Trophoblast cell (in vitro differentiated cells and primary cell): ENCODE measurements at regions not wholly inside any gene's neighbourhood (a gene's known extent, or its start where the extent isn't known, plus 50 kb on each side); places are given as distances from the start of the nearest gene placed in this dataset.
"Not testable (repeated sequence)": the region's sequence is repeated elsewhere in the genome, so short reads cannot be mapped to it uniquely, and the experiment has no call there.

Source experiments
- DNase-seq, 2 donors: peaks; one replicate each; pipeline ENCODE4 v3.0.0-alpha.2; 2016
- H2AFZ ChIP-seq: 2 replicates; pipeline ENCODE4 v1.6.1; 2013; ENCODE audit warnings: low read length, moderate library complexity, mild to moderate bottlenecking; ENCODE audit not compliant: insufficient read depth, poor library complexity
- H2AK5ac ChIP-seq: 2 replicates; pipeline ENCODE4 v1.6.1; 2013; ENCODE audit warnings: mild to moderate bottlenecking, low read length
- H2BK120ac ChIP-seq: 2 replicates; pipeline ENCODE4 v1.6.1; 2013; ENCODE audit warnings: low read length, mild to moderate bottlenecking, moderate library complexity; ENCODE audit not compliant: insufficient read depth, poor library complexity
- H2BK12ac ChIP-seq: 2 replicates; pipeline ENCODE4 v1.6.1; 2013; ENCODE audit warnings: mild to moderate bottlenecking, low read length, moderate library complexity
- H2BK5ac ChIP-seq: 2 replicates; pipeline ENCODE4 v1.6.1; 2013; ENCODE audit warnings: low read length, low read depth, moderate library complexity, mild to moderate bottlenecking; ENCODE audit not compliant: poor library complexity
- H3K14ac ChIP-seq: 2 replicates; pipeline ENCODE4 v1.6.1; 2013; ENCODE audit warnings: mild to moderate bottlenecking, low read length
- H3K18ac ChIP-seq: 2 replicates; pipeline ENCODE4 v1.6.1; 2013; ENCODE audit warnings: mild to moderate bottlenecking, low read length
- H3K23ac ChIP-seq: 2 replicates; pipeline ENCODE4 v1.6.1; 2013; ENCODE audit warnings: low read length
- H3K27ac ChIP-seq: 2 replicates; pipeline ENCODE4 v1.5.1; 2013; ENCODE audit warnings: low read depth, mild to moderate bottlenecking, inconsistent platforms, low read length, moderate library complexity
- H3K27me3 ChIP-seq: 2 replicates; pipeline ENCODE4 v1.6.1; 2013; ENCODE audit warnings: inconsistent platforms, mild to moderate bottlenecking, low read length, moderate library complexity; ENCODE audit not compliant: insufficient read depth
- H3K36me3 ChIP-seq, 2 experiments: 1 replicate in 1 of 2; 2 replicates in 1 of 2; pipeline ENCODE4 v1.6.1; 2013; ENCODE audit warnings: low read length in 2 of 2, mild to moderate bottlenecking in 2 of 2, moderate library complexity in 1 of 2; ENCODE audit not compliant: insufficient read depth in 2 of 2, control insufficient read depth in 1 of 2
- H3K4ac ChIP-seq: 2 replicates; pipeline ENCODE4 v1.6.1; 2013; ENCODE audit warnings: low read depth, mild to moderate bottlenecking, low read length, moderate library complexity
- H3K4me1 ChIP-seq, 2 experiments: 1 replicate in 1 of 2; 2 replicates in 1 of 2; pipeline ENCODE4 v1.6.1; 2013; ENCODE audit warnings: low read length in 2 of 2, mild to moderate bottlenecking in 2 of 2, moderate library complexity in 1 of 2; ENCODE audit not compliant: insufficient read depth in 2 of 2, control insufficient read depth in 1 of 2
- H3K4me2 ChIP-seq: 2 replicates; pipeline ENCODE4 v1.6.1; 2013; ENCODE audit warnings: inconsistent platforms, mild to moderate bottlenecking, low read length, moderate library complexity
- H3K4me3 ChIP-seq: 2 replicates; pipeline ENCODE4 v1.5.1; 2013; ENCODE audit warnings: mild to moderate bottlenecking, low read depth, low read length, inconsistent platforms
- H3K79me1 ChIP-seq: one replicate; pipeline ENCODE4 v1.6.1; 2013; ENCODE audit warnings: low read length
- H3K79me2 ChIP-seq: 2 replicates; pipeline ENCODE4 v1.6.1; 2013; ENCODE audit warnings: low read length, mild to moderate bottlenecking; ENCODE audit not compliant: control insufficient read depth, insufficient read depth, poor library complexity
- H3K9ac ChIP-seq: 2 replicates; pipeline ENCODE4 v1.6.1; 2013; ENCODE audit warnings: mild to moderate bottlenecking, low read length
- H3K9me3 ChIP-seq: 2 replicates; pipeline ENCODE4 v1.6.1; 2013; ENCODE audit warnings: low read depth, mild to moderate bottlenecking, control low read depth, inconsistent platforms, low read length; ENCODE audit not compliant: insufficient read depth
- H4K12ac ChIP-seq: 2 replicates; pipeline ENCODE4 v1.6.1; 2013; ENCODE audit warnings: low read depth, mild to moderate bottlenecking, low read length, moderate library complexity
- H4K8ac ChIP-seq: 2 replicates; pipeline ENCODE4 v1.6.1; 2013; ENCODE audit warnings: low read depth, mild to moderate bottlenecking, low read length, moderate library complexity
- H4K91ac ChIP-seq: one replicate; pipeline ENCODE4 v1.6.1; 2013; ENCODE audit warnings: low read depth, mild to moderate bottlenecking, low read length, moderate library complexity
- WGBS: extraction: QIAGEN DNeasy Blood & Tissue Kit; methylation state at CpG from one replicate; pipeline ENCODE4 v1.1.7; 2013; ENCODE audit warnings: missing lambda C conversion rate; ENCODE audit not compliant: insufficient read length, insufficient coverage; ENCODE audit errors: extremely low coverage; 5-methylcytosine and 5-hydroxymethylcytosine counted together

GRCh38 chr4:154120006-154120676, 331.3 kb upstream of the SFRP2 start:
- Histone ChIP-seq H4K91ac (no peak overlapping the region), H3K4me3 (no peak overlapping the region), H2AFZ (no peak overlapping the region), H4K8ac (no peak overlapping the region), H3K79me1 (no peaks in the 10 kb centered on the region), H3K4me1 (no peaks in the 10 kb centered on the region), H3K14ac (no peak overlapping the region), H3K9me3 (peaks cover 2% of the 10 kb centered on the region), H2AK5ac (no peak overlapping the region), H2BK120ac (no peak overlapping the region), H3K4ac (no peak overlapping the region), H3K36me3 (no peaks in the 10 kb centered on the region), H3K9ac (no peak overlapping the region), H3K18ac (no peak overlapping the region), H3K23ac (no peak overlapping the region), H3K4me2 (no peak overlapping the region), H4K12ac (no peak overlapping the region), H2BK5ac (no peak overlapping the region), H2BK12ac (no peak overlapping the region), H3K27me3 (no peaks in the 10 kb centered on the region), H3K79me2 (no peaks in the 10 kb centered on the region), H3K27ac (no peak overlapping the region)
- WGBS: no CpG with 5 or more reads among the region's 5 CpGs
- no peak for DNase-seq

- peaks cover 2% of the 10 kb centered on the region for H3K9me3 ChIP-seq
- H3K23ac ChIP-seq: no peak overlapping the region
- no peak for DNase-seq
- H2AK5ac ChIP-seq: no peak overlapping the region
- no peak overlapping the region for H2BK120ac ChIP-seq
- no peak overlapping the region for H3K4ac ChIP-seq
- no peak overlapping the region for H3K18ac ChIP-seq
- no peaks in the 10 kb centered on the region for H3K27me3 ChIP-seq
- H3K36me3 ChIP-seq: no peaks in the 10 kb centered on the region
- H3K4me3 ChIP-seq: no peak overlapping the region
- H3K79me1 ChIP-seq: no peaks in the 10 kb centered on the region
- no peak overlapping the region for H2AFZ ChIP-seq
- H3K27ac ChIP-seq: no peak overlapping the region
- no peaks in the 10 kb centered on the region for H3K79me2 ChIP-seq
- no peak overlapping the region for H4K8ac ChIP-seq
- no CpG with 5 or more reads among the region's 5 CpGs for WGBS
- no peak overlapping the region for H3K9ac ChIP-seq
- no peak overlapping the region for H3K14ac ChIP-seq
- H2BK5ac ChIP-seq: no peak overlapping the region
- no peak overlapping the region for H4K91ac ChIP-seq
- no peak overlapping the region for H3K4me2 ChIP-seq
- no peak overlapping the region for H4K12ac ChIP-seq
- H2BK12ac ChIP-seq: no peak overlapping the region
- H3K4me1 ChIP-seq: no peaks in the 10 kb centered on the region
Observed at GRCh38 chr4:154119317-154119716, 330.4 kb upstream of the SFRP2 start.

- not testable (repeated sequence) for H3K4me2 ChIP-seq, H2AK5ac ChIP-seq, H4K91ac ChIP-seq, H4K12ac ChIP-seq, H2BK5ac ChIP-seq, H4K8ac ChIP-seq, H3K23ac ChIP-seq, H3K27ac ChIP-seq, H3K27me3 ChIP-seq, DNase-seq, H3K4ac ChIP-seq, H2BK120ac ChIP-seq, H3K36me3 ChIP-seq, H3K79me1 ChIP-seq, H3K9me3 ChIP-seq, H3K14ac ChIP-seq, H3K4me3 ChIP-seq, H3K79me2 ChIP-seq, H2AFZ ChIP-seq, H3K9ac ChIP-seq, H3K18ac ChIP-seq, H2BK12ac ChIP-seq, H3K4me1 ChIP-seq
- no CpG with 5 or more reads among the region's 9 CpGs for WGBS
Observed at GRCh38 chr4:154117726-154118125, 328.8 kb upstream of the SFRP2 start.

DNA sequence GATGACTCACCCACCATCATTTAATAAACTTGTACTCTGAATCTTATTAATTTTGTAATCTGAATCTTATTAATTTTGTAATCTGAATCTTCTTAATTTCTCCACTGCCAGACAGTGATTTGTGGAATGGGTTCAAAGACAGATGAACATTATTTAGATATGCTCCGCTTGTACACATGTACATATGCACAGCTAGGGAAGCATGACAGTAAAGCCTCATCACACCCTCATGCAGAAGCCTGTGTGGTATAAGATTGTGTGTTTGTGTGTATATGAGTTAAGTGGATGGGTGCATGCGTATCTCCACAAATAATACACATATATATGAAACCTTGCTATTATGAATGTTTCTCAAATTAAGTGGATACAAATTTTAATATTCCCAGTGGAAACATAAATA, 318.5 kb upstream of the SFRP2 start:
- no peak overlapping the region for H2AK5ac ChIP-seq
- no peak overlapping the region for H3K27ac ChIP-seq
- no peaks in the 10 kb centered on the region for H3K9me3 ChIP-seq
- no peak overlapping the region for H3K14ac ChIP-seq
- no peak overlapping the region for H3K4me2 ChIP-seq
- no peaks in the 10 kb centered on the region for H3K27me3 ChIP-seq
- no peak overlapping the region for H3K4me3 ChIP-seq
- no peak overlapping the region for H2BK120ac ChIP-seq
- H3K9ac ChIP-seq: no peak overlapping the region
- H4K12ac ChIP-seq: no peak overlapping the region
- H4K91ac ChIP-seq: no peak overlapping the region
- no peak overlapping the region for H2BK12ac ChIP-seq
- H4K8ac ChIP-seq: no peak overlapping the region
- H2AFZ ChIP-seq: no peak overlapping the region
- no peak overlapping the region for H3K18ac ChIP-seq
- H3K79me1 ChIP-seq: no peaks in the 10 kb centered on the region
- no peaks in the 10 kb centered on the region for H3K79me2 ChIP-seq
- no peak for DNase-seq
- no peak overlapping the region for H2BK5ac ChIP-seq
- no CpG with 5 or more reads among the region's 2 CpGs for WGBS
- H3K4ac ChIP-seq: no peak overlapping the region
- H3K23ac ChIP-seq: no peak overlapping the region
- no peaks in the 10 kb centered on the region for H3K4me1 ChIP-seq
- no peaks in the 10 kb centered on the region for H3K36me3 ChIP-seq
